ENCODE measurements at regions not wholly inside any gene's neighbourhood (a gene's known extent, or its start where the extent isn't known, plus 50 kb on each side); places are given as distances from the start of the nearest gene placed in this dataset.

- no peak overlapping the region for H3K4me3 ChIP-seq (ENCODE audit: low read depth, low read length)
- TF ChIP-seq MAX (IDR thresholded peaks at IDR 0.05; ENCODE audit: low read depth, low read length): no peak
- TF ChIP-seq POLR2A (IDR thresholded peaks at IDR 0.05; ENCODE audit: extremely low read depth, insufficient read length): no peak
- TF ChIP-seq MYC (IDR thresholded peaks at IDR 0.05; ENCODE audit: low read depth, low read length): no peak
- no peak for TF ChIP-seq CTCF (IDR thresholded peaks at IDR 0.05; ENCODE audit: low read depth, low read length)
- no peak for DNase-seq (ENCODE audit: low read depth)
Measured at GRCh38 chr10:18735711-18736110, 76.5 kb downstream of the ARL5B start.

GRCh38 chr10:18737236-18737635 is 78.0 kb downstream of the ARL5B start:
- H3K4me3 ChIP-seq (ENCODE audit: low read depth, low read length): no peak overlapping the region
- no peak for DNase-seq (ENCODE audit: low read depth)
- no peak for TF ChIP-seq MAX (IDR thresholded peaks at IDR 0.05; ENCODE audit: low read depth, low read length)

- DNase-seq (ENCODE audit: low read depth): no peak
- no peak for TF ChIP-seq MAX (IDR thresholded peaks at IDR 0.05; ENCODE audit: low read depth, low read length)
- TF ChIP-seq POLR2A (IDR thresholded peaks at IDR 0.05; ENCODE audit: extremely low read depth, insufficient read length): no peak
- no peak for TF ChIP-seq MYC (IDR thresholded peaks at IDR 0.05; ENCODE audit: low read depth, low read length)
- TF ChIP-seq CTCF (IDR thresholded peaks at IDR 0.05; ENCODE audit: low read depth, low read length): no peak
- H3K4me3 ChIP-seq (ENCODE audit: low read depth, low read length): no peak overlapping the region
Measured at GRCh38 chr10:18737841-18738240, 78.6 kb downstream of the ARL5B start.

GRCh38 chr10:18738835-18739234 is 79.6 kb downstream of the ARL5B start:
- DNase-seq (ENCODE audit: low read depth): no peak
- TF ChIP-seq MYC (IDR thresholded peaks at IDR 0.05; ENCODE audit: low read depth, low read length): no peak
- no peak for TF ChIP-seq CTCF (IDR thresholded peaks at IDR 0.05; ENCODE audit: low read depth, low read length)
- TF ChIP-seq MAX (IDR thresholded peaks at IDR 0.05; ENCODE audit: low read depth, low read length): no peak
- TF ChIP-seq POLR2A (IDR thresholded peaks at IDR 0.05; ENCODE audit: extremely low read depth, insufficient read length): no peak
- H3K4me3 ChIP-seq (ENCODE audit: low read depth, low read length): no peak overlapping the region

- DNase-seq (ENCODE audit: low read depth): no peak
- TF ChIP-seq POLR2A (IDR thresholded peaks at IDR 0.05; ENCODE audit: extremely low read depth, insufficient read length): no peak
- no peak for TF ChIP-seq MYC (IDR thresholded peaks at IDR 0.05; ENCODE audit: low read depth, low read length)
- no peak for TF ChIP-seq MAX (IDR thresholded peaks at IDR 0.05; ENCODE audit: low read depth, low read length)
- H3K4me3 ChIP-seq (ENCODE audit: low read depth, low read length): no peak overlapping the region
Measured at GRCh38 chr10:18743926-18744325, 84.7 kb downstream of the ARL5B start.

- TF ChIP-seq POLR2A (IDR thresholded peaks at IDR 0.05; ENCODE audit: extremely low read depth, insufficient read length) (no peak), MAX (IDR thresholded peaks at IDR 0.05; ENCODE audit: low read depth, low read length) (no peak), MYC (IDR thresholded peaks at IDR 0.05; ENCODE audit: low read depth, low read length) (no peak), CTCF (IDR thresholded peaks at IDR 0.05; ENCODE audit: low read depth, low read length) (no peak)
- no peak overlapping the region for H3K4me3 ChIP-seq (ENCODE audit: low read depth, low read length)
- no peak for DNase-seq (ENCODE audit: low read depth)
Measured at GRCh38 chr10:18753312-18753895, 94.2 kb downstream of the ARL5B start.

Data from NB4 (cell line).